Right renal pelvis (tissue), 4 donors: ENCODE measurements at regions not wholly inside any gene's neighbourhood (a gene's known extent, or its start where the extent isn't known, plus 50 kb on each side); places are given as distances from the start of the nearest gene placed in this dataset.
"Not testable (repeated sequence)": the region's sequence is repeated elsewhere in the genome, so short reads cannot be mapped to it uniquely, and the experiment has no call there.

Experiments used
- DNase-seq, 4 donors: peaks; one replicate each; pipeline ENCODE4 v3.0.0-alpha.2; 2013; ENCODE audit warnings: low read depth in 4 of 4, low spot score in 3 of 4, missing footprints in 1 of 4

GRCh38 chr17:64730023-64730422 lies 67.9 kb upstream of the SMURF2 start:
- not testable (repeated sequence) for DNase-seq

DNA sequence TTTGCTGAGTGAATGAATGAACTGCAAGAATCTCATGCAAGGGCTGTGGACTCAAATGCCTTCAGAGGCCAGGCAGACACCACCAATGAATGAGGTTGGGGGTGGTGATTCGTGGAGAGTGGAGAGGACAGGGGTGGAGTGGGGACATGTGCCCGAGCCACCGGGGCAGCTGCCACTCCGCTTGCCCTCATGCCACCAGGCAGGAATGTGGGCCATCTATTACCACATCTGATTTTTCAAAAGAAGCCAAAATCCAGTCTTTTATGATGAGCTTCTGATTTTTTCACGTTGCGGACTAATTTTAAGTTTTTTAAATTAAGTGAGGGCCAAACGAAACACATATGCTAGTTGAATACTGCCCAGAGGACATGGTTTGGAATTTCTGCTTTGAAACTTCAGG lies 67.1 kb upstream of the SMURF2 start:
- DNase-seq: no peak

DNA sequence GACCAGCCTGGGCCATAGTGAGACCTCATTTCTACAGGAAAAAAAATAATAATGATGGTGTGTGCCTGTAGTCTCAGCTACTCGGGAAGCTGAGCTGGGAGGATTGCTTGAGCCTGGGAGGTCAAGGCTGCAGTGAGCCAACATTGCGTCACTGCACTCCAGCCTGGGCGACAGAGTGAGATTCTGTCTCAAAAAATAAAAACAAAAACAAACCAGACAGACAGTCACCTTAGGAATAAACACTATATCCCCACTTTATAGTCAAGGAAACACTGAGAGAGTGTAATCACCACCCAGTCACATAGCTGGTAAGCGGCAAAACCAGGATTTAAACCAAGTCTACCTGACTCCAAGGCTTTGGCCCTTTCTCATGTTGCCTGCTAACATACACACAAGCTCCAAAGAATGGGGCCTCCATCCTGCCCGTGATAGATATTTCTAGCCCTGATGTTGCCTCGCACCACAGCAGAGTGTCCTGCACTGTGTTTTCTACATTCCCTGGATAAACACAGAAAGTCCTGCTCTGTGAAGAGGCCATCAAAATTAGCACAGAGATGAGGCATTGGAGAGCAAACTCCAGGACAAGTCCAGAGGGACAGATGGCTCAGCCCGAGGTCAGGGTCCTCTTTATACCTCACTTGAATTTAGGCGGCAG lies 66.1 kb upstream of the SMURF2 start:
- DNase-seq: no peak

GRCh38 chr17:64726025-64726424 lies 63.9 kb upstream of the SMURF2 start:
- not testable (repeated sequence) for DNase-seq

- not testable (repeated sequence) for DNase-seq
Observed at GRCh38 chr17:64724246-64724645, 62.1 kb upstream of the SMURF2 start.

DNA sequence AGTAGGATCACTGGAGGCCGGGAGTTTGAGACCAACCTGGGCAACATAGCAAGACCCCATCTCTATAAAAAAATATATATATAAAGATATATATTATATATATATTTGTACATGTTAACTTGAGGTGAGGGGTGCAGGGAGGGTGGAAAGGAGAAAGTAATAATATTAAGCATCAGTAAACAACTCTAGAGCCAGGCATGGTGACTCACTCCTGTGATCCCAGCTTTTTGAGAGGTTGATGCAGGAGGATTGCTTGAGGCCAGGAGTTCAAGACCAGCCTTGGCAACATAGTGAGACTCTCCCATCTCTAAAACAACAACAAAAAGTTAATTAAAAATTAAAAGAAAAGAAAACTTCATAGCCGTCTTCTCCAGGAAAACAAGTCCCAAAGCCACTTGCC lies 61.7 kb upstream of the SMURF2 start:
- DNase-seq: no peak

GRCh38 chr17:64721556-64721955 lies 59.4 kb upstream of the SMURF2 start:
- not testable (repeated sequence) for DNase-seq

DNA sequence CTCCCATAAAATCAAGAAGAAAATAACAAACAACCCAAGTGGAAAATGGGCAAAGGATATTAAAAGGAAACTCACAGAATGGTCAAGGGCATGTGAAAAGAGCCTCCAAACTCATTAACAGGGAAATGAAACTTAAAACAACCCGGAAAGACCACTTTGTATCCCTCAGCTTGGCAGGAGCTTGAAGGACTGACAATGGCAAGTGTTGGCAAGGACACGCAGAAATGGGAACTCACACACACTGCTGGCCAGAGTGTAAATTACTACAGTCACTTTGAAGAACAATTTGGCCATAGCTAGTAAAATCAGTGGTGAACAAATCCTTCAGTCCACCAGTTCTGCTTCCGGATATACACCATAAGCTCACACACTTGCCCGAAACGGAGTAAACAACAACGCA lies 58.1 kb upstream of the SMURF2 start:
- DNase-seq: not testable (repeated sequence)

DNA sequence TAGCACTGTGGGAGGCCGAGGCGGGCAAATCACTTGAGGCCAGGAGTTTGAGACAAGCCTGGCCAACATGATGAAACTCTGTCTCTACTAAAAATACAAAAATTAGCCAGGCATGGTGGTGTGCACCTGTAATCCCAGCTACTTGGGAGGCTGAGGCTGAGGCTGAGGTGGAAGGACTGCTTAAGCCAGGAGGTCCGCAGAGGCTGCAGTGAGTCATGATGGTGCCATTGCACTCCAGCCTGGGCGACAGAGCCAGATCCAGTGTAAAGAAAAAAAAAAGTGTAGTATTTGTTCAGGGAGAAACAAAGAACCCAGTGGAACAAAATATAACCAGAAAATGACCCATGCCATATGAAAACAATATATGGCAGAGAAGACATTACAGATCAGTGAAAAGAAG lies 57.4 kb upstream of the SMURF2 start:
- DNase-seq: not testable (repeated sequence)

GRCh38 chr17:64718816-64719215 lies 56.7 kb upstream of the SMURF2 start:
- DNase-seq: not testable (repeated sequence)

DNA sequence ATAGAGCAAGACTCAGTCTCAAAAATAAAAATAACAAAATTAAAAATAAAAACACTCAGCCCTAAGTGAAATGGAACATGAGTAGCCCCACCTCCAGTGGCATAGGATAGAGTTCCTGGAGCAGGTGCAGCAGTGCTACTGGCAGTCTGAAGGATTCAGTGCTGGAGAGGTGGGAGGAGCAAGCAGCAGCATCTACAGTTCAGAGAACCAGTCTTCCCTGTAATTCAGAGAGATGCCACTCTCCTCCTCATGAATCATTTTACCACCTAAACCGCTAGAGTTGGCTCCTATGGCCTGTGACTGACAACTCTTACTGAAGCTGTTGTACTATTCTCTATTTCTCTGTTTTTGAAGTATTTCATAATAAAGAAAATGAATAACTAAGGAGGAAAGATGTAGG lies 56.0 kb upstream of the SMURF2 start:
- DNase-seq: no peak

DNA sequence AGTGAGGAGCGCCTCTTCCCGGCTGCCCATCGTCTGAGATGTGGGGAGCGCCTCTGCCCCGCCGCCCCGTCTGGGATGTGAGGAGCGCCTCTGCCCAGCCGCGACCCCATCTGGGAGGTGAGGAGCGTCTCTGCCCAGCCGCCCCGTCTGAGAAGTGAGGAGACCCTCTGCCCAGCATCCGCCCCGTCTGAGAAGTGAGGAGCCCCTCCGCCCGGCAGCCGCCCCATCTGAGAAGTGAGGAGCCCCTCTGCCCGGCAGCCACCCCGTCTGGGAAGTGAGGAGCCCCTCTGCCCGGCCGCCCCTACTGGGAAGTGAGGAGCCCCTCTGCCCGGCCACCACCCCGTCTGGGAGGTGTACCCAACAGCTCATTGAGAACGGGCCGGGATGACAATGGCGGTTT lies 54.4 kb upstream of the SMURF2 start:
- DNase-seq: not testable (repeated sequence)

- not testable (repeated sequence) for DNase-seq
Observed at GRCh38 chr17:64713786-64714185, 51.7 kb upstream of the SMURF2 start.

DNA sequence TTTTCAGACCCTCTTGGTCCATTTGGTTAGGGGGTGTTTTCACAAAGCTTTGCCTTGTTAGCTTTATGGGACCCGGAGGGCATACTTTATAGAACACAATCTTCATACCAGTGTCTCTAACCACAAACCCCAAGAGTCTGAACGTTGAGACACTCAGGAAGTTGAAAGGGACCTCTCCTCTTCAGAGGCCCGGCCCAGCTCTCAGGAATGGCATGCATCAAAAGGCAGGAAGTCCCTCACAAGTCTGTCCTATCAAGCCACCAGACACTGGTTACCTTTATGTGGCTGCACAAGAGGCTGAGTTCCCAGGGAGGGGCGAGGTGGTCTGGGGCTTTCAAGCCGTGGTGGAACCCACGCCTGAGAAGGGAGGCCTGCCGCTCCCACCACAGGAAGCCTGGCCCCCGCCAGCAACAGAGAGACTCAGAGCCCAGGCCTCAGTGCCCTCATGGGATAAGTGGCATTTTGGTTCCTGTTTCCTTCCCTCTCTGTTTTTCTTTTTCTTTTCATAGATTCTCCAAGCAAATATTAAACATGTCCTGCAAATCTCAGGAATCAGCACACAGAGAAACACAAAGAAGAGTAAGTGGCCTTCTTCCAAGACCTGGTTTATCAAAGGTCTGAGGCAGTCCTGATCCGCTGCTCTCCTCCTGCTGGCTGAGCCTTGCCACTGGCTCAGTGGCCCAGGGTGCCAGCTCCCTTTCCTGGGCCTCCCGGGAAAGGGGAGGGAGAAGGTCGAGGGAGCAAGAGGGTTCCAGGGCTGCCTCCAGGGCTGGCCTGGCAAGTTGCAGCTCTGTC lies 50.6 kb upstream of the SMURF2 start:
- DNase-seq: not testable (repeated sequence)
